BJ (cell line): ENCODE measurements at regions not wholly inside any gene's neighbourhood (a gene's known extent, or its start where the extent isn't known, plus 50 kb on each side); places are given as distances from the start of the nearest gene placed in this dataset.
"Not testable (repeated sequence)": the region's sequence is repeated elsewhere in the genome, so short reads cannot be mapped to it uniquely, and the experiment has no call there.

Source experiments
- CTCF ChIA-PET: fragments of 350-600 bp; formaldehyde crosslinking; extraction: SDS; loops from one replicate; lab custom pipeline; 2021; ENCODE audit warnings: antibody characterized with exemption, inconsistent platforms; lab: Yijun Ruan, JAX
- POLR2A ChIA-PET: fragments of 300-600 bp; sonication (Branson Sonifier 250); formaldehyde crosslinking; extraction: SDS; loops from one replicate; lab custom pipeline; 2021; ENCODE audit warnings: antibody characterized with exemption; lab: Charles Lee
- DNase-seq: peaks from one replicate; pipeline ENCODE4 v3.0.0-alpha.2; 2011; ENCODE audit warnings: low read depth
- H3K27me3 ChIP-seq: 2 replicates; pipeline ENCODE4 v1.6.0; 2011; ENCODE audit warnings: low read length; ENCODE audit not compliant: control insufficient read depth, insufficient read depth
- H3K36me3 ChIP-seq: 2 replicates; pipeline ENCODE4 v1.5.1; 2011; ENCODE audit warnings: low read length; ENCODE audit not compliant: control insufficient read depth, insufficient read depth
- H3K4me3 ChIP-seq: 2 replicates; pipeline ENCODE4 v1.5.1; 2011; ENCODE audit warnings: low read depth, mild to moderate bottlenecking, control low read depth, low read length
- TF ChIP-seq, protein P1 (sequence below): IDR thresholded peaks from 2 replicates; pipeline ENCODE4 v1.5.1; 2011; ENCODE audit warnings: low read depth, mild to moderate bottlenecking, control low read depth, inconsistent platforms, low read length, moderate library complexity; ENCODE audit not compliant: insufficient read depth

- ChIA-PET POLR2A (no interaction called here), CTCF (interaction anchor here (0.6 to 1.2 kb wide), 2 partner anchors 34 to 344 kb away, joined by 4 read pairs; no protein-coding TSS in a partner anchor)
- TF ChIP-seq, protein P1, sequence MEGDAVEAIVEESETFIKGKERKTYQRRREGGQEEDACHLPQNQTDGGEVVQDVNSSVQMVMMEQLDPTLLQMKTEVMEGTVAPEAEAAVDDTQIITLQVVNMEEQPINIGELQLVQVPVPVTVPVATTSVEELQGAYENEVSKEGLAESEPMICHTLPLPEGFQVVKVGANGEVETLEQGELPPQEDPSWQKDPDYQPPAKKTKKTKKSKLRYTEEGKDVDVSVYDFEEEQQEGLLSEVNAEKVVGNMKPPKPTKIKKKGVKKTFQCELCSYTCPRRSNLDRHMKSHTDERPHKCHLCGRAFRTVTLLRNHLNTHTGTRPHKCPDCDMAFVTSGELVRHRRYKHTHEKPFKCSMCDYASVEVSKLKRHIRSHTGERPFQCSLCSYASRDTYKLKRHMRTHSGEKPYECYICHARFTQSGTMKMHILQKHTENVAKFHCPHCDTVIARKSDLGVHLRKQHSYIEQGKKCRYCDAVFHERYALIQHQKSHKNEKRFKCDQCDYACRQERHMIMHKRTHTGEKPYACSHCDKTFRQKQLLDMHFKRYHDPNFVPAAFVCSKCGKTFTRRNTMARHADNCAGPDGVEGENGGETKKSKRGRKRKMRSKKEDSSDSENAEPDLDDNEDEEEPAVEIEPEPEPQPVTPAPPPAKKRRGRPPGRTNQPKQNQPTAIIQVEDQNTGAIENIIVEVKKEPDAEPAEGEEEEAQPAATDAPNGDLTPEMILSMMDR: no peak
- Histone ChIP-seq H3K36me3 (no peaks in the 10 kb centered on the region), H3K27me3 (no peaks in the 10 kb centered on the region), H3K4me3 (no peak overlapping the region)
- DNase-seq: no peak
Observed at GRCh38 chr4:114040319-114041116, 61.1 kb upstream of the ARSJ start.

- Histone ChIP-seq H3K4me3 (no peak overlapping the region), H3K36me3 (no peaks in the 10 kb centered on the region), H3K27me3 (no peaks in the 10 kb centered on the region)
- TF ChIP-seq, protein P1: no peak
- ChIA-PET POLR2A (no interaction called here), CTCF (interaction anchor here (1.2 kb wide), 1 partner anchor 33 kb away, joined by 4 read pairs; no protein-coding TSS in a partner anchor)
- no peak for DNase-seq
Observed at GRCh38 chr4:114041117-114041475, 61.6 kb upstream of the ARSJ start.

DNA sequence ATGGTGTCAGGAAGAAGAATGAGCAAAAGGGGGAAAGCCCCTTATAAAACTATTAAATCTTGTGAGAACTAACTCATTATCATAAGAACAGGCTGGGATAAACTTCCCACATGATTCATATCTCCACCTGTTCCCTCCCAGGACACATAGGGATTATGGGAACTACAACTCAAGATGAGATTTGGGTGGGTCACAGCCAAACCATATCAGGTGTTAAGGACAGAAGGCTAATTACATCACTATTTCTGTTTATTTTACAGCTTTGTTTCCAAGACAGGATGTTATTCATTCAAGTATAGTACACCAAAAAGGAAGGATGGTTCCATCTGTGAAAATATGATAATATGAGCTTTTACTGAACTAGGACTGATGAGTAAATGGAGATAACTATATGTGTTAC lies 63.7 kb upstream of the ARSJ start:
- Histone ChIP-seq H3K36me3 (no peaks in the 10 kb centered on the region), H3K4me3 (no peak overlapping the region), H3K27me3 (no peaks in the 10 kb centered on the region)
- ChIA-PET CTCF (no interaction called here), POLR2A (no interaction called here)
- DNase-seq: no peak
- TF ChIP-seq, protein P1: no peak

- CTCF ChIA-PET, H3K4me3 ChIP-seq, H3K36me3 ChIP-seq, H3K27me3 ChIP-seq, POLR2A ChIA-PET, DNase-seq: not testable (repeated sequence)
Observed at GRCh38 chr4:114044351-114044750, 64.9 kb upstream of the ARSJ start.

DNA sequence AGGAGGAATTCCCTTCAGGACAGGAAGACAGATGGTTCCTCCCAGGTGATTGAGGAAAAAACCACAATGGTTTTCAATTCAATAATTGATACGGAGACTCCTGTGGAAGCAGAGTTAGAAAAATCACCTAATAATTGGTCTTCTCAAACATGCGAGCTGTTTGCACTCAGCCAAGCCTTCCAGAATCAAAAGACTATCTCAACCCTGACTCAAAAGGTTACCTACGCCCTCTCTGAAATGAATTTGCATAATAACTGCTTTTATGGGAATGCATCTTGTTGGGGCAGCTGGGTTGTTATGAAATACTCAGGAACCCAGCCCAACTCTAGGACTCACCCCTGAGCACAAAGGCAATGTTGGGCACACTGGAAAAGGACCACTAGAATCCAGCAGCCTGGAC lies 66.9 kb upstream of the ARSJ start:
- DNase-seq: no peak
- POLR2A ChIA-PET: no interaction called here
- Histone ChIP-seq H3K36me3 (no peaks in the 10 kb centered on the region), H3K4me3 (no peak overlapping the region), H3K27me3 (no peaks in the 10 kb centered on the region)
- CTCF ChIA-PET: no interaction called here
- TF ChIP-seq, protein P1: no peak

DNA sequence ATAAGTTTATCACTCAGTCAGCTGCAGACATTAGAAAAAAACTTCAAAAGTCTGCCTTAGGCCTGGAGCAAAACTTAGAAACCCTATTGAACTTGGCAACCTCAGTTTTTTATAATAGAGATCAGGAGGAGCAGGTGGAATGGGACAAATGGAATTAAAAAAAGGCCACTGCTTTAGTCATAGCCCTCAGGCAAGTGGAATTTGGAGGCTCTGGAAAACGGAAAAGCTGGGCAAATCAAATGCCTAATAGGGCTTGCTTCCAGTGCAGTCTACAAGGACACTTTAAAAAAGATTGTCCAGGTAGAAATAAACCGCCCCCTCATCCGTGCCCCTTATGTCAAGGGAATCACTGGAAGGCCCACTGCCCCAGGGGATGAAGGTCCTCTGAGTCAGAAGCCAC lies 68.7 kb upstream of the ARSJ start:
- POLR2A ChIA-PET, H3K27me3 ChIP-seq, DNase-seq, H3K36me3 ChIP-seq, H3K4me3 ChIP-seq, CTCF ChIA-PET: not testable (repeated sequence)
